ENCODE measurements at regions not wholly inside any gene's neighbourhood (a gene's known extent, or its start where the extent isn't known, plus 50 kb on each side); places are given as distances from the start of the nearest gene placed in this dataset.

GRCh38 chr3:150357923-150358607, 50.0 kb upstream of the TSC22D2 start:
- TF ChIP-seq POLR2A (IDR thresholded peaks at IDR 0.05; ENCODE audit: borderline replicate concordance, extremely low read depth, insufficient read depth, insufficient read length) (no peak), CTCF (IDR thresholded peaks at IDR 0.05 in 2 of 3, conservative IDR thresholded peaks at IDR 0.05 in 1 of 3; ENCODE audit: borderline replicate concordance in 1 of 3, insufficient read depth in 1 of 3, low read depth in 2 of 3, low read length in 2 of 3) (no peak), REST (IDR thresholded peaks at IDR 0.05; ENCODE audit: low read depth) (no peak), EGR1 (IDR thresholded peaks at IDR 0.05; ENCODE audit: low read depth) (no peak), ZBTB33 (IDR thresholded peaks at IDR 0.05; ENCODE audit: extremely low read depth, insufficient replicate concordance, low read length) (no peak), POLR2AphosphoS5 (IDR thresholded peaks at IDR 0.05; ENCODE audit: low read depth, low read length) (no peak), FOSL1 (IDR thresholded peaks at IDR 0.05; ENCODE audit: low read depth) (no peak), YY1 (IDR thresholded peaks at IDR 0.05; ENCODE audit: extremely low read depth, insufficient replicate concordance, low read depth, low read length) (no peak), ZFX (IDR thresholded peaks at IDR 0.05) (no peak), SIN3A (IDR thresholded peaks at IDR 0.05; ENCODE audit: low read depth) (no peak), EZH2phosphoT487 (IDR thresholded peaks at IDR 0.05; ENCODE audit: borderline replicate concordance) (no peak), EZH2 (IDR thresholded peaks at IDR 0.05) (no peak), MAX (IDR thresholded peaks at IDR 0.05) (no peak), ZNF274 (IDR thresholded peaks at IDR 0.05; ENCODE audit: low read depth, low read length) (no peak)

All from HCT116 (cell line).